GM18520 (cell line): ENCODE measurements at regions not wholly inside any gene's neighbourhood (a gene's known extent, or its start where the extent isn't known, plus 50 kb on each side); places are given as distances from the start of the nearest gene placed in this dataset.

Experiments used
- ATAC-seq: cut with Tn5 transposase; IDR thresholded peaks from one replicate; pipeline ENCODE4 v1.9.1; 2021; ENCODE audit not compliant: unreplicated experiment

DNA sequence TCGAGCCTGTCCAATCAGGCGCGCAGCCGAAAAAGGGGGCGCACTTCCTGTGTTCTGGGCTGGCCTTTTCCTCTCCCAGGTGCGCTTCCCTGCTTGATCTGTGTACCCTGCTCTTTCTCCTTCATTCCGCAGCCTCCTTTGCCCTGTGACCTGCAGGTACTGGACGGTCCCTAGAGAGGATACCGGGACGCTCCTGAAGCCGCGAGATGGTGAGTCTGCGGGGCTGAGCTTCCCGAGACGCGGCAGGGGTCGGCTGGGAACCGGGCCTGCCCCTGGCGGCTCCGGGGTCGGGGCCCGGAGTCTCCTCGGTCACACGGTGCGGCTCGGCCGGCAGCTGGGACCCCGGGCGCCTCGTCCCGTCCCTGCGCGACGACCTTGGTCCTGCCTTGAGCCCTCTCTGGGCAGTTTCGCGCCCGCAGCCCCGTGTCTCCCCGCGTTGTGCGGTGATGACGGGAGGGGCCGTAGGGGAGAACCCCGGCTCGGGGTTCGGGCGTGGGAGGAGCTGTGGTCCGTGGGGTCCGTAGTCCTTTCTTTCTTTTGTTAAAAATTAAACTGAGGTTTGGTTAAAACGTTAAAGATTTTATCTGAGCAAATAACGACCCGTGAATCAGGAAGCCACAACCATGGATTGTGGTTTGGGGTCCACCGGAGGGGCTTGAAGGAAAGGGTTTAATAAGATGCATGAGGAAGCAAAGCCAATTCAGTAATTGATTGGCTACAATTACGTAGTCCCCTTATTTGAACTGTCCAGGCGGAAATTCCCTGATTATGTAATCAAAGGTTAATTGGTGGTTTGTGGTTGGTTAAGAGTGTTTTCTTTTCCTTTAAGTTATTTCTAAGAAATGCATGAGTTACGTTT lies 172.8 kb upstream of the ZNF267 start:
- peak; percentile 49 for ATAC-seq

DNA sequence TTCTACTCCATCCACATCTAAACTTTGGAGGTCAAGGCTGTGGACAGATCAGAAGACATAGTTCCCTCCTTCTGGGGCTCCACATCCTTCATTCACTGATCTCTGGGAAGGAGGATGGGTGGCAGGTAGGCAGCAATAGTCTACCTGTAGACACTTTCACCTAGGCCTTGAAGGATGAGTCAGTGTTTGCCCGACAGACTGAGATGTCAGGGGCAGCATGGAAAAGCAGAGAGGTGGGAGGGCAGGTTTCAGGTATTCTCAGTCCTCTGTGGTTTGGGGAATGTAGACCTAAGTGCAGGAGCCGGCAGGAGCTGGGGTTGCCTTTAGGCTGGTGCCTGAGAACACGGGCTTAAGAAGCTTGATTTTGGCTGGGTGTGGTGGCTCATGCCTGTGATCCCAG lies 171.9 kb upstream of the ZNF267 start:
- ATAC-seq: no peak

DNA sequence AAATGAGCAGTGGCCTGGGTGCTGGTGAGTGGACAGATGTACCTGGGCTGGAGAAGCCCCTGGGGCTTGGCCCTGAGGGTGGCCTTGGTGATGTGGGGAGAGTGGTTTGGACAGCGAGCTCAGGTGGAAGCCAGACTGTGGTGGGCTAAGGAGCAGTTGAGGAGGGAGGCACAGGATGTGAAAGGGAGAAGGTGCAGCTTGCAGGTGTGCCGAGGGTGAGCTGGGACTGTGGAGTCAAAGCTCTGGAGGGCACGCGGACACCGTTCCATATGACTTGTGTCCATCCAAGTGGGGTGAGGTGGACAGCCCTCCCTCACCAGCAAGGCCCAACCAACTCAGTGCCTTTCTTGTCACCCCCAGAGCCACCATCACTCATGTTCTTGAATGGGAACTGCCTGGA lies 170.8 kb upstream of the ZNF267 start:
- ATAC-seq: no peak

DNA sequence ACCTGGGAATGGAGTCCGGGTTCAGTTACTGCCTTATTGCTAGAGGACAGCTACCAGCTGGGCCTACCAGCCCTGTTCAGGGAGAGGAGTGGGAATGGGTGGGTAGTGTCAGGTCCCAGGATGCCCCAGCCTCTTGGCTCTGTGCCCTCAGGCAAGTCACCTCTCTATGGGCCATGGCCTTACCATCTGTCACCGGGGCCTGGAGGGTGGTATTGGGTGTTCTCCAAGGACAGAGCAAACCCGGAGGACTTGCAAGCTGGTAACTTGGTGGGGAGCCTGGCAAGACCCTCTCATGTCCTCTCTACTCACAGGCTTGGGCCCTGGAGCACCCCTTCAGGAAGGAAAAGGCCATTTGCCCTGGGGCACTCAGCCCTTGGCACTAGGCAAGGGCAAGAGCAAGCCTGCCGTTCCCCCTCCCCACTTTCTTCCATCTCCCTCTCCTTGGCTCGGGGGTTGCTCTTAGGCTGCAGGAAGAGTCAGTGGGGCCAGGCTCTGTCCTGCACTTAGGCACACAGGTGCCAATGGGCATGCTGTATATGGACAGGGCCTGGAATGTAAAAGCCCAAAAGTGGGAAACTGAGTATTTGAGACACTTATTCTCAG lies 170.0 kb upstream of the ZNF267 start:
- ATAC-seq: no peak

DNA sequence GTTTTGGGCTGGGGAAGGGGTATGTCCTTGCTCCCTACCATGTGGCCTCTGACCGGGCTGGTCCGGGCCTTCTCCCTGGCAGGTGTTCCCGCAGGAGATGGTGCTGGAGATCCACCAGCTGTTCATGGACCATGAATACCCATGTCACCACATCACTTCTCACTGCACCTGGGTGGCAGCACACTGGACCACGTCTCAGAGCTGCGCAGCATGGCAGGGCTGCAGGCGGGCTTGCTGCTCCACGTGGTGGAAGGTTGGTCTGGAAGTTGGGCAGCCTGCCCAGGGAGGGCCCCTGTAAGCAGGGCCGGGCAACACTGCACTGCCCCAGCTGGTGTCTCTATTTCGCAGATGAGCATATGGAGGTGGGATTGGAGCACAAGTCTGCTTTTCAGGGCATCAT lies 169.5 kb upstream of the ZNF267 start:
- ATAC-seq: no peak

DNA sequence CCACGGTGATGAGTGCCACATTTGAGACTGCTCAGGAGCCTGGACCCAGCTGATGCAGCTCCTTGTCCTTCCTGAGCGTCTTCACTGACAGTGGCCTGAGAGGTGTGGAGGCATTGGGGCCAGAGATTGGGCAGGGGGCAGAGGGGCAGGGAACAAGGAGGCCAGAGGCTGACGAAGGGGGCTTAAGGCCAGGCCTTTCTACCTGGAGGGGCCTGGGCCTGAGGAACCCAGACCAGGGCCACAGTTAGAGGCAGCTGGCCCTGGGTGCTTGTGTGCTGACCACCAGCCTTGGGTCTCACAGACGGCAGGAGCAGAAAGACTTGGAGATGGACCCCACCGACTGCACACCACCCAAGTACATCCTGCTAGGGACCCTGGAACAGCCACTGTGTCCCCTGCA lies 168.2 kb upstream of the ZNF267 start:
- no peak for ATAC-seq

DNA sequence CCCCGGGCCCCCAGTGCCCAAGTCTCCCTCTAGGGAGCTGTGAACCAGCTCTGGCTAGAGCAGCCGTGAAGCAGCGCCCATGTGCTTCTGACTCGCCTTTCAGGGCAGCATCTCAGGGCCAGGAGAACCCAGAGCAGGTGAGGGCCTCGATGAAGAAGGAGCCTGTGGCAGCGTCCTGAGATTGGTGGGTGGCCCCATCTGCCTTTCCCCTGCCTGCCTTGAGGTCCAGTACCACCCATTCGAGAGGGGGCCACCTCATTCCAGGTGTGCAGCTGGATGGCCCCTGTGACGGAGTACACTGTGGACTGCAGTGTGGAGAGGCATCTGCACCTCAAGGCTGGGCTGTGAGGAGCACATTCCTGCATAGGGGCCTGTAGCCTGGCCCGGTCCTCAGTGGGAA lies 167.3 kb upstream of the ZNF267 start:
- no peak for ATAC-seq

DNA sequence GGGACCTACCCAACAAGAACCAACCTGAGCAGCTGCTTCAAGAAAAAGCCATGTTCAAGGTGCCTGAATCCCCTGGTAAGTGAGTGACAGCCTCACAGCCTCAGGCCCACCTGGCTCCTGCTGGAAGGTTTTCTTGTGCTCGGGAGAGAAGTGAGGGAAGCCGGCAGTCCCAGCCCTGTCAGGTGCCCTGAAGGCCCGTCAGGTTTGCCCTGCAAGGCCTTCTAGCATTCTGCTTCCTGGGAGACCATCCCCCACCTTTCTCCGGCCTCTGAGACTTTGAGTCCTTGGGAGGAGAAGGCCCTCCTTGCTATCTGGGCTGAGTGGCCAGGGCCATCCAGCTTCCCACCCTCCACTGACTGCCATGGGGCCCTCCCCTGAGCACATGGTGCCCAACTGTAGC lies 166.7 kb upstream of the ZNF267 start:
- no peak for ATAC-seq

DNA sequence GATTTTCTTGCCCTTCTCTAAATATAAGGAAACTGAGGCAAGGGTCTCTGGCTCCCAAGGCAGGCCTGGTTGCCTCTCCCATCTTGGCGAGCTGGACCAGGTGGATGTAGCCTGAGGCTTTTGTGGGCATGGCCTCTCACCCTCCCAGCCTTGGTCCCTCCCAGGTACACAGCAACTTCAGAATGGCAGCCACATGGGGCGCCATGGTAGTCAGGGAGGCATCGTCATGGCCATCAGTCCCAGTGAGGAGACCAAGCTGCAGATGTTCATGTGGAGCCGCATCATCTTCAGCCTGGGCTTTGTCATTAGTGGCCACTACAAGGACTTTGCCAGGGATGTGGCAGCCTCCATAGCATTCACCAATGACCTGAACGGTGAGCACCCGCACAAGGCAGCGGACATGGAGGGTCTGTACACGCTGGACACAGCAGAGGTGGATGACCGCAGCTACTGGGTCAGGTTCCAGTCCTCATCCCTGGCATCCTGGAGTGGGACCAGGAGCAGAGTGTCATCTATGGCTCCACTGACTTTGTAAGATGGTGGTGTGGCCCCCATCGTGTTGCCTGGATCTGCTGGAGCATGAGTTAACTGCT lies 165.8 kb upstream of the ZNF267 start:
- ATAC-seq: no peak

DNA sequence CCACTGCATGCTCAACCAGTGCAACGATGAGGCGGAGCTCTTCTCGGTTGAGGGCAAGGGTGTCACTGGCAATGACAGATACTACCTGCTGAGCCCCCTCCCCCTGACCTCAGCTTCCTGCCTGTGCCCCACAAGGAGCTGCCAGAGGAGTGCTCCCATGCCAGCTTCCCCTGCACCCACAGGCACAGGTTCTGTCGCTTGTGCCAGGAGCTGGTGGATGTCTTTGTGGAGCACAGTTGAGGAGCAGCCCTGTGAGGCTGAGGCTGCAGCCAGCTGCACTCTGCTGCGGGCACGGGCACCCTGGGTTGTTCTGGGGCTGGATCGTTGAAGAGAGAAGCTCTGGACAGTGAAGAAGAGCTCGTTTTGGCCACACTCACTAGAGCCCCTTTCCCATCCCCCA lies 165.3 kb upstream of the ZNF267 start:
- no peak for ATAC-seq

DNA sequence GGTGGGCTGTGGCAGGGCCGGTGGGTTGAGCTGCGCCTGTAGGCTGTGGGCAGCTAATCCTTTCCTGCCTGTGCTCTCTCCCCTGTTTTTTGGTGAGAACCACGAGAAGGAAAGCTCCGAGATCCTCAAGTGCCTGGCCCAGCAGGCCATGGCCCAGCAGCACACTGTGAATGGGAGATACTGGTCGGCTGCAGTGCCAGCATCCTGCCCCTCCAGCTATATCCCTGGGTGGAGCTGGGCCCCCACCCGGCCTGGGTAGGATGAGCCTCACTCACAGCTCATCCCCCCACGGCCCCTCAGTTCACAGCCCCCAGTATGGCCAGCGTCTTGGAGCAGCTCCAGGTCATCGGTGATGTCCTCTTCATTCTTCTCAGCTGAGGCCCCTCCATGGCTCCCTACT lies 164.4 kb upstream of the ZNF267 start:
- no peak for ATAC-seq

DNA sequence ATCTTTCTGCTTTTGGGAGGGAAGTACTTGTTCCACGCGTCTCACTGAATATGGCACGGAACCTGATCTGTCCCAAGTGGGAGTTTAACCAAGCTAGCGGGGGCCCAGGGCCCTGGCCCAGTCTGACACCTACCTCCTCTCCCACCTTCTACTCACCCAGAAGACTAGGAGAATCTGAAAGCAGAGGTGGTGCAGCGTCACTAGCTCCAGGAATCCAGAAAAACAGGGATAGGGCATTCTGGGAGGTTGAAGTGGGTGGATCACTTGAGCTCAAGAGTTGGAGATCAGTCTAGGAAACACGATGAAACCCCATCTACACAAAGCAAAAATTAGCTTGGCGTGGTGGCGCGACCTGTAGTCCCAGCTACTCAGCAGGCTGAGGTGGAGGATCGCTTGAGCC lies 163.5 kb upstream of the ZNF267 start:
- ATAC-seq: no peak

DNA sequence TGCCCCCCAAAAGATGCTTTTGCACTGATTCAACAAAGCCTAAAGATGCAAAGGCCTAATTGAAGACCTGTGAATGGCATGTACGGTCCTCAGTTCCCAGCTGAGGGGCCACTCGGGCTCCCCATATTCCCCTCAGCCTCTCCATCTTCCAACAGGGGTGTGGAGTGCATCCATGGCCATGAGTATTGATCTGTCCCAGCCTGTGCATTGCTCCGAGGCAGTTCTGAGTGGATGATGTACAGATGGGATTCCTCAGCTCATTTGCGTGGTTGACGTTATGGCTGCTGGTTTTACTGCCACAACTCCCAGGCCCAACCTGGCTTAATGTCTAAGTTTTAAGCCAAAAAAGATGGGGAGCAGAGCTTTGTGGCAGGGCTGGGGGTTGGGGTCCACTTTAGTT lies 162.7 kb upstream of the ZNF267 start:
- ATAC-seq: no peak

DNA sequence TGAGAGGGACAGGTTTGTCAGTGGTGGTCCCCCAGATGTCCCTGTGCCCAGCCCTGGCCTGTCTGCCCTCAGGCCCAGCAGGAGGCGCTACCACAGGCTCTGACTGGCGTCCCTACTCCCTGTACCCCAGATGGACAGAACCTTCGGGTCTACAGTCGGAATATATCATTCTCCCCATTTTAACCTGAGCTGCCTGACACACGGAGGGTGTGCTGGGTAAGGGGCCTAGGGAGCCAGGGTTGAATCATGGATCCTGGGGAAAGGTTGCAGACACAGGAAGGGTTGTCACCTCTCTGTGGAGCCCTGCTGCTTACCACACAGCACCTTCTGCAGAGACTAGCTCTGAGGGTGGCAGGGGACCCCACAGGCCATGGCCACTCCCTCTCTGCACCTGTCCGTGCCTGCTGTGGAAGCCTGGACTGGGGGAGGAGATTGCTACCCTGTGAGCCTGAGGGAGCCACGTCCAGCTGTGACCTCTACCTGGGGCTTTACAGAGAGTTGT lies 162.2 kb upstream of the ZNF267 start:
- no peak for ATAC-seq

DNA sequence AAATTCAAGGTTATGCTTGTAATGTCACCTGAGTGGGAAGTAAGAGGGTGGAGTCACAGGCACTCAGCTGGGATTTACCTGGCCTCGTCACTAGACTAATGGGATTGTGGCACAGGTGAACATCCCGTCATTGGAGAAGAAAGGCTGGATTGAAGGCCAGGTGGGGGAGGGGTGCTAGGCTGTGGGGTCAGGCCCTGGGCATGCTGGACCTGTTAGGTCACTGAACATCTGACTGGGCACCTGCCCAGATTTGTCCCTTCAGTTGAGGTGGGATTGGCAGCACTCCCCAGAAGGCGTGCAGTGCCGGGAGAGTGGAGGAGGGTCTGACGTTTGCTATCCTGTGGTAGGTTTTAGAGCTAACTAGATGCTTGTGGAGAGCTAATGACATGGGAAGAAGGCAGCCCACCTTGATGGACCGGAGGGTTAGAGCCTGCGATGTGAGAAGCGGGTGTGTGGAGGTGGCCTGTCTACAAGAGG lies 161.5 kb upstream of the ZNF267 start:
- ATAC-seq: no peak

DNA sequence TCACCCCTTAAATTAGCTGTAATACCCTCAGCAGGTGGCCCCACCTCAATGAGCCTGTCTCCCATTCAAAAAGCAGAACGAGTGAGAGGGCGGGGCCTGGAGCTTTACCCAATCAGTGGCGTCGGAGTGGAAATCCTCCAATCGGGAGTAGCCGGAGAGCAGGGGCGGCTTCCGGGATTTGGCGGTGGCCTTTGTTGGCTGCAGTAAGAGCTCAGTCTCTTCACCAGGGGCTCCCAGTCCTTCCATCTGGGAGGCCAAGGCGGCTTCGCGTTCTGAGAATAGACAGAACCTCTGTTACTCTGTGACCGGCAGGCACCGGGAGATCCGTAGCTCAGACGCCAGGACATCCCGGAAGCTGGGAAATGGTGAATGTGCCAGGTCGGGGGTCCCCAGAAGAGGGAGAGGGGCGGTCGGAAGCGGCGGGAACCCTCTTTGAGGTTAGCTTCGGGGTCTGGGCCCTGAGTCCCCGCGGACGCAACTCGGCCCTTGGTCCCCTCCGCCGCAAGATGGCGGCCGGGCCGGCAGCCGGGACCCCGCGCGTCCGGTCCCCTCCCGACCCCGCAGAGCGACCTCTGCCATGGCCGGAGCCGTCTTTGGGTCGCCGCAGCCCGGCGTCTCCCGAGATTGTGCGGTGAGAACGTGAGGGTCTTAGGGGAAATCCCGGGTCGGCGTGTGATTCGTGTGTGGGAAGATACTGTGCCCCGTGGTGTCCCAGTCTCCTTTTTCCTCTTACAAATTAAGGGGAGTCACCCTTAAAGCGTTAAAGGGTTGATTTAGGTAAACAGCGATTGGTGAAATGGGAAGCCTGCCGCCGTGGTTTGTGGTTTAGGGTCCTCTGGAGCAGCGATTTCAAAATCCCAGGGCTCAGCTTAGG lies 160.3 kb upstream of the ZNF267 start:
- ATAC-seq: peak; percentile 95

DNA sequence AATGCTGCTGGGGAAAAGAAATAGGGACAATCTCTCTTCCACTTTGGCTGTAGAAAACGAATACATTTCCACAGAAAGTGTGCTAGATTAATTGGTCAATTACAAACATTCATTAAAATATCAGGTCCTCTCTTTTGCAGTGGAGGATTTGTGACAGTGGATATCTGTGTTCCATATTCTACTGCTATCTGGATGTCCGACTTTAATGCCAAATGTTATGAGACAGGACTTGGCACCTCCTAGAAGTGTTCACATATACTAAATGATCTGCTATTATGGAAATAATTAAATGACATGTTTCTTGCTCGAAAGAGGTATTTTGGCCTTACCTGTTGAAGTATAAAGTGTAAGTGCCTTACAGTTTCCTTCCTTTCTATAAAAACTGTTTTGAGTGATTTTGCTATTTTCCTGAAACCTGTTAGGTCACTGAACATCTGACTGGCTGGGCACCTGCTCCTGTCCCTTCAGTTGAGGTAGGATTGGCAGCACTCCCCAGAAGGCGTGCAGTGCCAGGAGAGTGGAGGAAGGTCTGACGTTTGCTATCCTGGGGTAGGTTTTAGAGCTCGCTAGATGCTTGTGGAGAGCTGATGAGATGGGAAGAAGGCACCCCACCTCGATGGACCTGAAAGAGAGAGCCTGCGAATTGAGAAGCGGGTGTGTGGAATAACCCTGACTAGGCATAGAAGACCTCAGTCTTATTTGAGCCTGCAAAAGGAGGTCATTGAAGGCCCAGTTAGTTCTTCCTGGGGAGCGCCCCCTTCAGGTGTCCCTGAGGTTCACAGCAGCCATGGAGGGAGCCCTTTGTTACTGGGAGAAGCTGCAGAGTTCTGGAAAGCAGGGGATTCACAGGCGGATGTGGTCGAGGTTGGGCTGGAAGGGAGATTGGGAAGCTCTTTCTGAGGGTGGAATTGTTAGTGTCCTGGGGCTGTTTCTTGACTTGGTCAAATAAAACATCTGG lies 159.4 kb upstream of the ZNF267 start:
- ATAC-seq: no peak

DNA sequence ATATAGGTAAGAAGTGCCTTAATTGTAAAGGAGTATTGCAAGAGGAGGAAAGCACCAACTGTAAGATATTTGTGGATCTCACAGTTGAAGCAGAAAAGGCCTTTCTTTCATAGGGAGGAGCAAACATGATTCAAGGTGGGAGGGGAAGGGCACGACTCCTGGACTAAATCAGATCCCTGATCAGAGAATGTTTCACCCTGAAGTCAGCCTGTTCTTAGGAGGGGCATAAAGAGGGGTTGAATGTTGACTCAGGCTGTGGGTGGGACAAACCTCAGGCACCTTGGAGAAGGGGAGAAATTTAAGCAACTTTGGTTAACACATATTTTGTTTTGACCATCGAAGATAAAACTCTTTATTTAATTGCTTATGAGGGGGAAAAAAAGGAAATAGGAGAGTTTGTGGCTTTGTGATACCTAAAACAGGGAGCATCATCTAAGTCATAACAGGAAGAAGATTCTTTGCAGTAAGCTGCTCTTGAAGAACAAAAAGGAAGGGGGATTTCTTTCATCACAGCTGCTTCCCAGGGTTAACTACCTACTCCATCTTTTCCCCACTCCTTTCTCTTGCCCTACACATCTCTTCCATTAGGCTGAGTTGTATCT lies 158.6 kb upstream of the ZNF267 start:
- no peak for ATAC-seq

DNA sequence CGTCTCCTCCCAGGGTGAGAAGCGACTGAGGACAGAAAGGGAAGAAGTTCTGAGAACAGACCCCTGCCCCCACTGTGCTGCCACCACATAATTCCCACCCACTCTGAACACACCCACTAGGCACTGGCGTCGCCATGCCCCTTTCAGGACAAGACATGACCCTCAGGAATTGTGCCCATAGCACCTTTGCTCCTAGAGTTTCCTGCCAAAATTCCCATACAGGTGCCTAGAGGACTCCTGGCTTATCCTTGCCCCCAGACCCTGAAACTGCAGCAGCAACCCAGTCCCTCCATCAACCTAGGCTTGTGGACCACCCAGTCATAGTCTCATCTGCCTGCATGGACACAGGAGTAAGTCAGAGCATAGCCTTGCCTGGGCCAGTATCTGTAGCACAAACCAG lies 157.7 kb upstream of the ZNF267 start:
- no peak for ATAC-seq

DNA sequence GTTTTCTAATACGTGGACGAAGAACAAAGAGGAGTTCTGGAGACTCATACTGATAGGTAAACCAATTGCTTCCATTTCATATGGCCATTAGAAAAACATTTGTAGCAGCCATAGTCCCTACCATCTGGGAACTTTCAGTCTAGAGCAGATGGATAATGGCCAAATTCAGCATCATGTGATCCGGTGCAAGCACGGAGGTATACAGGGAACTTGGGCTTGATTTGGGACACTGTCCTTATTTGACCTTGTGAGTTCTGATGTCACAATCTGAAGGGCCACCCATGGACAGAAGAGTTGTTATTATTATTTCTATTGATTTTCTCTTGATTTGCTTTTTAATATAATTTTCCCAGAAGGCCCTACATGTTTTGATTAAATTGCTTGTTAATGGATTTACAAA lies 154.6 kb upstream of the ZNF267 start:
- no peak for ATAC-seq
